Right lobe of liver (tissue), 4 donors: ENCODE measurements at regions not wholly inside any gene's neighbourhood (a gene's known extent, or its start where the extent isn't known, plus 50 kb on each side); places are given as distances from the start of the nearest gene placed in this dataset.

Source experiments
- POLR2A ChIP-seq: fragments of 450-650 bp; IDR thresholded peaks from one replicate; pipeline ENCODE4 v1.6.1; 2017; ENCODE audit warnings: antibody characterized with exemption, mild to moderate bottlenecking
- TF ChIP-seq, protein P1 (sequence below), 4 donors: fragments of 200-600 bp in 3 of 4; fragments of 450-650 bp in 1 of 4; IDR thresholded peaks; one replicate each; pipeline versions ENCODE4 v1.5.1 to v1.8.0; 2016 to 2022; ENCODE audit warnings: antibody characterized with exemption in 4 of 4, mild to moderate bottlenecking in 2 of 4
- donor health status: DM: no; HTN: no; CAD: no.
- donor health status: DM: no; HTN: no; CAD: no.
- donor health status: DM: no; HTN: yes; CAD: no.

GRCh38 chr3:31103181-31103580, 208.7 kb upstream of the GADL1 start:
- TF ChIP-seq, protein P1, sequence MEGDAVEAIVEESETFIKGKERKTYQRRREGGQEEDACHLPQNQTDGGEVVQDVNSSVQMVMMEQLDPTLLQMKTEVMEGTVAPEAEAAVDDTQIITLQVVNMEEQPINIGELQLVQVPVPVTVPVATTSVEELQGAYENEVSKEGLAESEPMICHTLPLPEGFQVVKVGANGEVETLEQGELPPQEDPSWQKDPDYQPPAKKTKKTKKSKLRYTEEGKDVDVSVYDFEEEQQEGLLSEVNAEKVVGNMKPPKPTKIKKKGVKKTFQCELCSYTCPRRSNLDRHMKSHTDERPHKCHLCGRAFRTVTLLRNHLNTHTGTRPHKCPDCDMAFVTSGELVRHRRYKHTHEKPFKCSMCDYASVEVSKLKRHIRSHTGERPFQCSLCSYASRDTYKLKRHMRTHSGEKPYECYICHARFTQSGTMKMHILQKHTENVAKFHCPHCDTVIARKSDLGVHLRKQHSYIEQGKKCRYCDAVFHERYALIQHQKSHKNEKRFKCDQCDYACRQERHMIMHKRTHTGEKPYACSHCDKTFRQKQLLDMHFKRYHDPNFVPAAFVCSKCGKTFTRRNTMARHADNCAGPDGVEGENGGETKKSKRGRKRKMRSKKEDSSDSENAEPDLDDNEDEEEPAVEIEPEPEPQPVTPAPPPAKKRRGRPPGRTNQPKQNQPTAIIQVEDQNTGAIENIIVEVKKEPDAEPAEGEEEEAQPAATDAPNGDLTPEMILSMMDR (IDR thresholded peaks at IDR 0.05) = no peak
- TF ChIP-seq POLR2A = no peak
